Activated naive CD4-positive, alpha-beta T cell treated with anti-CD3 and anti-CD28 coated beads for 36 hours (primary cell): ENCODE measurements at regions not wholly inside any gene's neighbourhood (a gene's known extent, or its start where the extent isn't known, plus 50 kb on each side); places are given as distances from the start of the nearest gene placed in this dataset.

Experiments
- CTCF ChIA-PET: fragments of 350-600 bp; sonication (Branson Sonifier 250); formaldehyde crosslinking; loops from one replicate; lab custom pipeline; 2021; ENCODE audit warnings: antibody characterized with exemption; lab: Charles Lee
- DNase-seq: peaks from one replicate; pipeline ENCODE4 v3.0.0-alpha.2; 2020
- H3K27ac Mint-ChIP-seq: one replicate; pipeline ENCODE4 v1.8.0; 2021; ENCODE audit warnings: mild to moderate bottlenecking, mixed read lengths
- H3K27me3 Mint-ChIP-seq: one replicate; pipeline ENCODE4 v1.8.0; 2021; ENCODE audit warnings: low read depth, mixed read lengths
- H3K36me3 Mint-ChIP-seq: one replicate; pipeline ENCODE4 v1.8.0; 2021; ENCODE audit warnings: low read depth, mixed read lengths
- H3K4me1 Mint-ChIP-seq: one replicate; pipeline ENCODE4 v1.8.0; 2021; ENCODE audit warnings: low read depth, mixed read lengths
- H3K4me3 Mint-ChIP-seq: one replicate; pipeline ENCODE4 v1.8.0; 2021; ENCODE audit warnings: mild to moderate bottlenecking, moderate library complexity, mixed read lengths
- H3K9me3 Mint-ChIP-seq: one replicate; pipeline ENCODE4 v1.8.0; 2021; ENCODE audit warnings: mixed read lengths
- intact Hi-C: fragments of 100-400 bp; cut with micrococcal nuclease; formaldehyde crosslinking; loops from one replicate; pipeline ENCODE4 v1.15.1; 2023

GRCh38 chr9:80557256-80557655 is 985.5 kb downstream of the TLE4 start:
- intact Hi-C loops, result no loop called here
- no peaks in the 10 kb centered on the region for H3K36me3 Mint-ChIP-seq
- H3K4me1 Mint-ChIP-seq, result no peaks in the 10 kb centered on the region
- H3K9me3 Mint-ChIP-seq, result no peaks in the 10 kb centered on the region
- H3K27ac Mint-ChIP-seq, result no peak overlapping the region
- H3K4me3 Mint-ChIP-seq, result no peak overlapping the region
- CTCF ChIA-PET, result no interaction called here
- no peaks in the 10 kb centered on the region for H3K27me3 Mint-ChIP-seq
- no peak for DNase-seq

GRCh38 chr9:80556631-80557030 is 984.9 kb downstream of the TLE4 start:
- H3K9me3 Mint-ChIP-seq, result no peaks in the 10 kb centered on the region
- H3K4me1 Mint-ChIP-seq, result no peaks in the 10 kb centered on the region
- intact Hi-C loops, result no loop called here
- no peaks in the 10 kb centered on the region for H3K36me3 Mint-ChIP-seq
- no peak overlapping the region for H3K4me3 Mint-ChIP-seq
- no peaks in the 10 kb centered on the region for H3K27me3 Mint-ChIP-seq
- H3K27ac Mint-ChIP-seq, result no peak overlapping the region
- CTCF ChIA-PET, result no interaction called here
- no peak for DNase-seq

GRCh38 chr9:80555782-80556325 is 984.1 kb downstream of the TLE4 start:
- CTCF ChIA-PET, result no interaction called here

GRCh38 chr9:80554856-80555255 is 983.1 kb downstream of the TLE4 start:
- DNase-seq, result no peak

More at GRCh38 chr9:80555782-80556325, 984.1 kb downstream of the TLE4 start:
- H3K4me1 Mint-ChIP-seq, result no peaks in the 10 kb centered on the region
- H3K27me3 Mint-ChIP-seq, result no peaks in the 10 kb centered on the region
- no peaks in the 10 kb centered on the region for H3K9me3 Mint-ChIP-seq
- DNase-seq, result no peak
- H3K36me3 Mint-ChIP-seq, result no peaks in the 10 kb centered on the region
- H3K27ac Mint-ChIP-seq, result no peak overlapping the region
- H3K4me3 Mint-ChIP-seq, result no peak overlapping the region
- intact Hi-C loops, result no loop called here

GRCh38 chr9:80554301-80554700 is 982.5 kb downstream of the TLE4 start:
- intact Hi-C loops, result no loop called here
- CTCF ChIA-PET, result no interaction called here
- Mint-ChIP-seq H3K9me3 (no peaks in the 10 kb centered on the region), H3K36me3 (no peaks in the 10 kb centered on the region), H3K27ac (no peak overlapping the region), H3K27me3 (no peaks in the 10 kb centered on the region), H3K4me3 (no peak overlapping the region), H3K4me1 (no peaks in the 10 kb centered on the region)
- no peak for DNase-seq

More at GRCh38 chr9:80554856-80555255, 983.1 kb downstream of the TLE4 start:
- Mint-ChIP-seq H3K27me3 (no peaks in the 10 kb centered on the region), H3K27ac (no peak overlapping the region), H3K36me3 (no peaks in the 10 kb centered on the region), H3K4me3 (no peak overlapping the region), H3K9me3 (no peaks in the 10 kb centered on the region), H3K4me1 (no peaks in the 10 kb centered on the region)
- CTCF ChIA-PET, result no interaction called here
- intact Hi-C loops, result no loop called here

- H3K9me3 Mint-ChIP-seq, result no peaks in the 10 kb centered on the region
- CTCF ChIA-PET, result no interaction called here
- H3K27me3 Mint-ChIP-seq, result no peaks in the 10 kb centered on the region
- no peak overlapping the region for H3K4me3 Mint-ChIP-seq
- H3K36me3 Mint-ChIP-seq, result no peaks in the 10 kb centered on the region
- no peaks in the 10 kb centered on the region for H3K4me1 Mint-ChIP-seq
- intact Hi-C loops, result no loop called here
- no peak overlapping the region for H3K27ac Mint-ChIP-seq
- DNase-seq, result no peak
These were observed 981.2 kb downstream of the TLE4 start for GRCh38 chr9:80552931-80553330.

GRCh38 chr9:80550181-80550580 is 978.4 kb downstream of the TLE4 start:
- no peaks in the 10 kb centered on the region for H3K36me3 Mint-ChIP-seq
- CTCF ChIA-PET, result no interaction called here
- no peak overlapping the region for H3K27ac Mint-ChIP-seq
- H3K9me3 Mint-ChIP-seq, result peaks cover 2% of the 10 kb centered on the region
- DNase-seq, result no peak
- H3K4me1 Mint-ChIP-seq, result no peaks in the 10 kb centered on the region
- intact Hi-C loops, result no loop called here
- no peaks in the 10 kb centered on the region for H3K27me3 Mint-ChIP-seq
- H3K4me3 Mint-ChIP-seq, result no peak overlapping the region

- Mint-ChIP-seq H3K9me3 (peaks cover 2% of the 10 kb centered on the region), H3K27ac (no peak overlapping the region), H3K4me3 (no peak overlapping the region), H3K36me3 (no peaks in the 10 kb centered on the region), H3K27me3 (no peaks in the 10 kb centered on the region), H3K4me1 (no peaks in the 10 kb centered on the region)
- CTCF ChIA-PET, result no interaction called here
- intact Hi-C loops, result no loop called here
- no peak for DNase-seq
These were observed 975.8 kb downstream of the TLE4 start for GRCh38 chr9:80547613-80548012.

- CTCF ChIA-PET, result no interaction called here
- H3K9me3 Mint-ChIP-seq, result peaks cover 5% of the 10 kb centered on the region
These were observed 968.6 kb downstream of the TLE4 start for GRCh38 chr9:80540387-80540786.

GRCh38 chr9:80538976-80539375 is 967.2 kb downstream of the TLE4 start:
- Mint-ChIP-seq H3K36me3 (no peaks in the 10 kb centered on the region), H3K27me3 (no peaks in the 10 kb centered on the region), H3K4me1 (no peaks in the 10 kb centered on the region), H3K9me3 (peaks cover 5% of the 10 kb centered on the region), H3K27ac (no peak overlapping the region), H3K4me3 (no peak overlapping the region)
- no peak for DNase-seq
- CTCF ChIA-PET, result no interaction called here
- intact Hi-C loops, result no loop called here

More at GRCh38 chr9:80540387-80540786, 968.6 kb downstream of the TLE4 start:
- no peak overlapping the region for H3K27ac Mint-ChIP-seq
- H3K27me3 Mint-ChIP-seq, result no peaks in the 10 kb centered on the region
- no peaks in the 10 kb centered on the region for H3K4me1 Mint-ChIP-seq
- H3K4me3 Mint-ChIP-seq, result no peak overlapping the region
- intact Hi-C loops, result no loop called here
- H3K36me3 Mint-ChIP-seq, result no peaks in the 10 kb centered on the region
- DNase-seq, result no peak

GRCh38 chr9:80522465-80522864 is 950.7 kb downstream of the TLE4 start:
- Mint-ChIP-seq H3K4me1 (no peaks in the 10 kb centered on the region), H3K9me3 (peaks cover 6% of the 10 kb centered on the region), H3K27ac (no peak overlapping the region), H3K36me3 (no peaks in the 10 kb centered on the region), H3K27me3 (no peaks in the 10 kb centered on the region), H3K4me3 (no peak overlapping the region)
- no peak for DNase-seq
- CTCF ChIA-PET, result no interaction called here
- intact Hi-C loops, result no loop called here

GRCh38 chr9:80521151-80521550 is 949.4 kb downstream of the TLE4 start:
- H3K27me3 Mint-ChIP-seq, result no peaks in the 10 kb centered on the region
- H3K9me3 Mint-ChIP-seq, result peaks cover 7% of the 10 kb centered on the region
- no peak overlapping the region for H3K4me3 Mint-ChIP-seq
- CTCF ChIA-PET, result no interaction called here
- intact Hi-C loops, result no loop called here
- no peaks in the 10 kb centered on the region for H3K4me1 Mint-ChIP-seq
- H3K27ac Mint-ChIP-seq, result no peak overlapping the region
- no peak for DNase-seq
- no peaks in the 10 kb centered on the region for H3K36me3 Mint-ChIP-seq

- Mint-ChIP-seq H3K4me1 (no peaks in the 10 kb centered on the region), H3K27me3 (no peaks in the 10 kb centered on the region), H3K36me3 (no peaks in the 10 kb centered on the region), H3K9me3 (peaks cover 6% of the 10 kb centered on the region), H3K4me3 (no peak overlapping the region), H3K27ac (no peak overlapping the region)
- DNase-seq, result no peak
- CTCF ChIA-PET, result no interaction called here
- intact Hi-C loops, result no loop called here
These were observed 948.5 kb downstream of the TLE4 start for GRCh38 chr9:80520231-80520630.
